Iris pigment epithelial cell (primary cell): ENCODE measurements at regions not wholly inside any gene's neighbourhood (a gene's known extent, or its start where the extent isn't known, plus 50 kb on each side); places are given as distances from the start of the nearest gene placed in this dataset.

Source experiments
- DNase-seq: peaks from one replicate; pipeline ENCODE4 v3.0.0-alpha.2; 2011; ENCODE audit warnings: low read depth

- DNase-seq = no peak
Measured at GRCh38 chr1:9419369-9420041, 119.8 kb upstream of the SLC25A33 start.

DNA sequence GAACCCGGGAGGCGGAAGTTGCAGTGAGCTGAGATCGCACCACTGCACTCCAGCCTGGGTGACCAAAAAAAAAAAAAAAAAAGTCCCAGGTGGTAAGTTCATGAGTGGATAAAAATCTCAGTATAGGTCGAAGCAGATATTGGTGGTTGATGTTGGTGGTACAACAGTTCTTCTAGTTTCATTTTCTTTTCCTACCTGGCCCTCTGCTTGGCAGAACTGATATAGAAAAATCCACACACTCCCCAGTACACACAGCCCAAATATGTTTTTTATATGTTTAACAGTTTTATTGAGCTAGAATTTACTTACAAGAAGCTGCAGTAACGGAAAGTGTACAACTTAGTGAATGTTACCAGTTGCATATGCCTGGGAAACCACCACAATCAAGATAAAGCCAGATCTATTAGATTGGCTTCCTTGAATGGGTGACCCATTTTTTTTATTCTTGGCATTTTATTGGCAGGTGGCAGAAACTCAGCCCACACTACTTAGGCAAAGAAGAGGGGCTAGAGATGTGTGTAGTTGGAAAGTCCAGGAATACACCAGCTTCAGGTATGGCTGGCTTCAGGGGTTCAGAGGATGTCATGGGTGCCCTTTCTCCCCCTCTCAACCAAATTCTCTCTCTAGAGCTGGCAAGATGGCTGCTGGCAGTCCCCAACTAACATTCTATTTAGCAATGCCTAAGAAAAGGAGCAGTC lies 118.3 kb upstream of the SLC25A33 start:
- DNase-seq = no peak

GRCh38 chr1:9421533-9421873 lies 117.8 kb upstream of the SLC25A33 start:
- DNase-seq = peak; percentile 49

- no peak for DNase-seq
Measured at GRCh38 chr1:9422321-9422720, 116.9 kb upstream of the SLC25A33 start.

DNA sequence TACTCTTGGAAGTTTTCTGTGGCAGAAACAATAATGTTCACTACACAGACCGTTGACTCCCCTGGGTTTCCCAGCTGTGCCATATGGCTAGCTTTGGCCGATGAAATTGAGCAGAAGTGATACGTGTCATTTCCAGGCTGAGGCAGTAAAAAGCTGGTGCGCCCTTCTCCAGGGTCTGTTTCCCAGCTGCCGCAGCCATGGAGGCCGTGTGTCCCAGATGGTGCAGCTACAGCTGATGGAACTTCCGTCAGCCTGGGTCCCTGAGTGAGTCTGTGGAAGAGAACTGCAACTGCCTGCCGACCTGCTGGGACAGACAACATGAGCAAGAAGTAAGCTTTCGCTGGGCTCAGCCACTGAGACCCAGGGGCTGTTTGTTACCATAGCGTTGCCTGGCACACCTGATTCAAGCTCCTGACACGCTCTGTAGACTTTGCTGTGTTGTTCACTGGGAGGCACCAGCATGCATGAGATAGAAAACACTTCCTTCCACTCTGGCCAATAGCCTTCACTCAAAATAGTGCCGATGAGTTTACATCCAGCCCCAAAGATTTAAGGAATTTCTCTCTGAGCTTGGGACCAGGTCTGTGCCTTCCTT lies 116.3 kb upstream of the SLC25A33 start:
- no peak for DNase-seq

- DNase-seq = no peak
Measured at GRCh38 chr1:9424261-9424660, 115.0 kb upstream of the SLC25A33 start.

- no peak for DNase-seq
Measured at GRCh38 chr1:9425859-9426258, 113.4 kb upstream of the SLC25A33 start.

- DNase-seq = no peak
Measured at GRCh38 chr1:9426291-9426711, 113.0 kb upstream of the SLC25A33 start.

DNA sequence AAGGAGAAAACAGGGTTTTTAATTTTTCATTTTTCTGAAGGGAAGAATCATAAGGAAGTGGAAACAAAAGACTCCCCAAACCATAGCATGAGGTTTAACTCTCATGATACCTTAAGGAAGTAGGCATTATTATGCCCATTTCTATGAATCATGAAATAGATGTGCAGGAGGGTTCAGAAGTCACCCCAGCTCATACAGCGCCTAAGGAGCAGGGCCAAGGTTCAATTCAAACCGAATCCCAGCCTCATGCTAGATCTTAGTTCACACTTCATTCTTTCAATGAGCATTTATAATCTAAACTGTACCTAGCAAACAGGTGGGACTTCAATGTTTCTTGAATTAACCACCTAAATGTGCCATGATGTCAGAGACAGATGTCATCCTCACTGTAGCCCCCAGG lies 111.9 kb upstream of the SLC25A33 start:
- no peak for DNase-seq

DNA sequence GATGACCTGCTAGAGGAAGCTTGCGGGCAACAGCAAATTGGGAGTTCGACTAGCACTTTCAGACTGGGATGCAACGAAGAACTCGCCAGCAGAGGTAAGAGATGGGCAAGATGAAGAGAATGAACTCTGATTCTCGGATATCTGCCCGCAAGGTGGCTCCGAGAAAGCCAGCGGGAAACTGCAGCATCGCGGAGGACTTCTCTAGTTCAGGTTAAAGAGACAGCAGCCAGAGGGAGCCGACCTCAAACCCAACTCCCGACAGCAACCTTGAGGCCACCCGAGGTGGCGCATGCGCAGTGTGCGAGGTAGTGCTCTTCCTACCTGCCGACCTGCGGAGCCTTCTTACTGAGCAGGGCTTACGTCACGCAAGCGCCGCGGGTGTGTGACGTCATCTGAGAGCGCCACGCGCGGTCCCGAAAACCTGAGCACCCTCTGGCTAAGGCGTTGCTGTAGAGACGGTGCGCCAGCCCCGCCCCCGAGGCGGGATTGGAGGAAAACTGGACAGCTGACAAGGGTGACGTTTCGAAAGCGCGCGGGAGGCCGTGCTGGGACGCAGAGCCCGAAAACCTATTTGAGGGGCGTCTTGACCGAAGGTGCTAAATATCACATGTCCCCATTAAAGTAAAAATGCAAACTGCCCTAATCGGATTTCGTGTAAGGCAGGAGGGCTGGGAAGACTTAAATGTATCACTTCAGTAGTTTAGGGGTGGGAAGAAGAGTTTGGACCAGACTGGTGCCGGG lies 110.5 kb upstream of the SLC25A33 start:
- DNase-seq = peak; percentile 99

GRCh38 chr1:9429342-9429711 lies 109.9 kb upstream of the SLC25A33 start:
- no peak for DNase-seq

- no peak for DNase-seq
Measured at GRCh38 chr1:9434247-9435152, 104.8 kb upstream of the SLC25A33 start.

GRCh38 chr1:9435153-9435636 lies 104.1 kb upstream of the SLC25A33 start:
- no peak for DNase-seq

- DNase-seq = no peak
Measured at GRCh38 chr1:9435854-9436640, 103.2 kb upstream of the SLC25A33 start.

DNA sequence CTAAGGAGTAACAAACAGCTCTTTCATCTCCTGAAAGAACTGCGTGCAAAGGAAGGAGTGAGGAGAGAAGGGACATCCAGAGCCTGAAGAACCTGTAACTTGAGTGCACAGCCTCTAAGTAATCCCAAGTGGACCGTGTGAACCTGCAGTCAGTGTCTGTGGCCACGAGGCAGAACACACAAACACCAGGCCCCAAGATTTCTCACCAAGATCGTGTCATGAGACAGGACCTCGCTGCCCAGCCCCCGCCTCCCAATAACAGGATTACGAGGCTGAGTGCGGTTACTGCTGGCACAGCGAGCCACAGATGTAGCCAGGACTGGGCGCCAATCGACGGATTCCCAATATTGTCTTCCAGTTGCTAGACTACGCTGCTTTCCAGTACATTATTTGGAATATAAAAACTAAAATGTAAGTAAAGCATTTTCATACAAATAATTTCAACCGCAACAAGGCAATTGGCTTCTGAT lies 101.3 kb upstream of the SLC25A33 start:
- DNase-seq = peak; percentile 55

DNA sequence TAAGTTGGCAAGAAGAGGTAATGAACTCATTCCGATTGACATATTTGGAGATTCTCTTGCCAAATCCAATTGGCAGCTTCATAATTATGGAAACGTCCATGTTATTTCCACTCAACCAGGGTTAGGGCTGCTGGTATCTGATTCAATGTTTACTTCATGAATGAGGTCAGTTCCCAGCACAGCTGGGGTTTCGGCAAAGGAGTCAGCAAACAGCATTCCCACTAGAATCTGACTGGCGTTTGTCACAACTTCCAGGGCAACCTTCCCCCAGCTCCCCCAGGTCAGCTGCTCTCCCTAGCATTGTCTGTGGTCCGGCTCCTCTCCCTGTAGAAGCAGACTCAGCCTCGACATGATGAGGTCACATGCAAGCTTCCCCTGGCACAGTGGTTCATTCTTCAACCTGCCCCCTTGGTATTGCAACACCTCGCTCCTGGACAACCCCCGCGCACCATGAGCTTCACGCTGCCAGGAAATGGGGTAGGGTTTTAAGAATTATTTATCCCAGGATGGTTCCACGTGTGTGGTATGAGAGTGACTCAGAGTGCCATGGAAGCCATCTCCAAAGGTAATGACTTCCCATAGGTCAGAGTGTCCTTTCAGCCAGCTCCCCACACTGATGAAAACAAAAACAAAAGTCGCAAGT lies 100.7 kb upstream of the SLC25A33 start:
- peak; percentile 93 for DNase-seq

GRCh38 chr1:9439074-9439761 lies 100.0 kb upstream of the SLC25A33 start:
- peak; percentile 21 for DNase-seq

GRCh38 chr1:9440261-9440660 lies 99.0 kb upstream of the SLC25A33 start:
- no peak for DNase-seq

DNA sequence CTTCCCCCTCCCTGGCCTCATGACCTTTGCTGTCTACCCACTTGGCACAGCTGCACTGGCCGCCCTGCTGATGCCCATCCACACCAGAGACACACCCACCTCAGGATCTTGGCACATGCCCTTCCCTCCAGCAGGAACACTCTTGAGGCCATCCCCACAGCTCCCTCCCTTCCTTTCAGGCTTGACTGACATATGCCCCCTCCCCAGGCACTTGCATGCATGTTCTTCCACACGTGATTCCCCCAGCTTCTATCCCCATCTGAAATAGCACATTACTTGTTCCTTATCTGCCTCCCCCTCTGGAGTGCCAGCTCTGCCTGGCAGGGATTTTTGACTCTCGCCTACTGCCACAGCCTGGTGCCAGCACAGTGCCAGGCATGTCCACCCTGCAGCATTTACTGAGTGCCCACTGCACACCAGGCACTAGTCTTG lies 98.5 kb upstream of the SLC25A33 start:
- DNase-seq = no peak
